ENCODE measurements at regions not wholly inside any gene's neighbourhood (a gene's known extent, or its start where the extent isn't known, plus 50 kb on each side); places are given as distances from the start of the nearest gene placed in this dataset.

DNA sequence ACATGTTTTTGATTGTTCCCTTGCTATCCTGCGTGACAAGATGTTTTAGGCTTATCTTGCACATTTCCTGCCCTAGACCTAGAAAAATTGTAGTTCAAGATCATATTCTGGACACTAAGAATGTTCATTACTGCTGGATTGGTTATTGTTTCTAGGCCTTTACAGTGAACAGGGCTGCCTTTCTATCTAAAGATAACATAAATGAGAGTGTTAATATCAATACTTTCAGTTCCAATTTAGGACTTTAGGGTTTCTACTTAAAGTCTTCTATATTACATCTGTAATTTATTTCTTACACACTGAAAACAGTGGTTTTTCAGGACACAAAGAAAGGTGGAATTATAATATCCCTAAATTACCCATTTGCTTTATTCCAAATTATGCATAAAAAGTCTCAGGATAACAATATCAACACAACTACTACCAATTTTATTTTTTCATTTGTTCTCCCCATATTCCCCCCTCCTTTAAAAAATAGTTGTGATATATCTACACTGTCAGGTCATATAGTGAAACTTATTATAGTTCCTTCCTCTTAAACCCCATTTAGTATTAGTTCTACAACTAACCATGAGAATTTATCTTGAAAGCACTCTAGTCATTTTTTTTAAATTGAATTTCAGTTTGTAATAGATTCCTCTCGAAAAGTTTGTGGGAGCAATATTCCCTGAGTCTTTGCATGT lies 293.9 kb upstream of the RIOK2 start:
- no peaks in the 10 kb centered on the region for H3K4me1 ChIP-seq (ENCODE audit: insufficient read depth, low read length)
- Mint-ChIP-seq H3K9me3 (ENCODE audit: unreplicated experiment) (no peaks in the 10 kb centered on the region), H3K27me3 (ENCODE audit: low read depth, unreplicated experiment) (no peaks in the 10 kb centered on the region), H3K4me3 (ENCODE audit: unreplicated experiment) (no peak overlapping the region), H3K4me1 (ENCODE audit: low read depth, unreplicated experiment) (no peaks in the 10 kb centered on the region), H3K36me3 (ENCODE audit: low read depth, unreplicated experiment) (no peaks in the 10 kb centered on the region), H3K27ac (ENCODE audit: unreplicated experiment) (no peak overlapping the region)
- DNase-seq (ENCODE audit: low read depth) (no peak), FAIRE-seq (no peak)
- H2AFZ ChIP-seq (ENCODE audit: low read depth, low read length), result no peak overlapping the region
- H3K9me3 ChIP-seq (ENCODE audit: insufficient read depth, low read depth, low read length), result no peaks in the 10 kb centered on the region
- H3K36me3 ChIP-seq (ENCODE audit: insufficient read depth, low read length), result no peaks in the 10 kb centered on the region
- no peak for TF ChIP-seq EZH2 (IDR thresholded peaks at IDR 0.05; ENCODE audit: insufficient read depth, low read length)
- TF ChIP-seq, protein P1, sequence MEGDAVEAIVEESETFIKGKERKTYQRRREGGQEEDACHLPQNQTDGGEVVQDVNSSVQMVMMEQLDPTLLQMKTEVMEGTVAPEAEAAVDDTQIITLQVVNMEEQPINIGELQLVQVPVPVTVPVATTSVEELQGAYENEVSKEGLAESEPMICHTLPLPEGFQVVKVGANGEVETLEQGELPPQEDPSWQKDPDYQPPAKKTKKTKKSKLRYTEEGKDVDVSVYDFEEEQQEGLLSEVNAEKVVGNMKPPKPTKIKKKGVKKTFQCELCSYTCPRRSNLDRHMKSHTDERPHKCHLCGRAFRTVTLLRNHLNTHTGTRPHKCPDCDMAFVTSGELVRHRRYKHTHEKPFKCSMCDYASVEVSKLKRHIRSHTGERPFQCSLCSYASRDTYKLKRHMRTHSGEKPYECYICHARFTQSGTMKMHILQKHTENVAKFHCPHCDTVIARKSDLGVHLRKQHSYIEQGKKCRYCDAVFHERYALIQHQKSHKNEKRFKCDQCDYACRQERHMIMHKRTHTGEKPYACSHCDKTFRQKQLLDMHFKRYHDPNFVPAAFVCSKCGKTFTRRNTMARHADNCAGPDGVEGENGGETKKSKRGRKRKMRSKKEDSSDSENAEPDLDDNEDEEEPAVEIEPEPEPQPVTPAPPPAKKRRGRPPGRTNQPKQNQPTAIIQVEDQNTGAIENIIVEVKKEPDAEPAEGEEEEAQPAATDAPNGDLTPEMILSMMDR (IDR thresholded peaks at IDR 0.05; ENCODE audit: insufficient read depth, low read depth, low read length), result no peak
- no peaks in the 10 kb centered on the region for H3K27me3 ChIP-seq (ENCODE audit: insufficient read depth, low read length)
- no peak overlapping the region for H3K27ac ChIP-seq (ENCODE audit: low read depth, low read length)
- H3K79me2 ChIP-seq (ENCODE audit: insufficient read depth, low read length), result no peaks in the 10 kb centered on the region
- no peak overlapping the region for H3K9ac ChIP-seq (ENCODE audit: low read length)
- no peaks in the 10 kb centered on the region for H4K20me1 ChIP-seq (ENCODE audit: insufficient read depth, low read length)
- H3K4me3 ChIP-seq (ENCODE audit: insufficient read depth, low read depth, low read length), result no peak overlapping the region
- no peak overlapping the region for H3K4me2 ChIP-seq (ENCODE audit: low read length)

DNA sequence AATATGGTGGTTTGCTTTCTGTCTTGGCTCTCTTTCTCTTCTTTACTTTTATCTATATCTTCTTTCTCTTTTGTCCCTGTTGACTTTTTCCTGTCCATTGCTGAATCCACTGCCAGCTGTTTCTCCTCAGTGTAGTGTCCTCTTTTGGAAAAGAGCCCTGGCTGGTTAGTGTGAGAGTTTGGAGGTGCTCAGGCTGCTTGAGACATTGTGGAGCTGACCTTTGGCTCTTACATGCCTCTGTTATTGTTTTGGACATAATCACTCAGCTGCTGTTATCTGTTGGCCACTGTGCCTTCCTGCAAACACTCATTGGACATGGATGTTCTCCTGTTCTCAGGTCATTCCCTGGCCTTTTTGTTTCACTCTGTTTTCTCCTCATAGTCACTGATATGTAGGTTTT lies 295.4 kb upstream of the RIOK2 start:
- H3K9ac ChIP-seq (ENCODE audit: low read length), result no peak overlapping the region
- no peaks in the 10 kb centered on the region for H3K36me3 Mint-ChIP-seq (ENCODE audit: low read depth, unreplicated experiment)
- no peaks in the 10 kb centered on the region for H3K4me1 Mint-ChIP-seq (ENCODE audit: low read depth, unreplicated experiment)
- no peaks in the 10 kb centered on the region for H3K9me3 ChIP-seq (ENCODE audit: insufficient read depth, low read depth, low read length)
- no peaks in the 10 kb centered on the region for H3K36me3 ChIP-seq (ENCODE audit: insufficient read depth, low read length)
- H3K4me2 ChIP-seq (ENCODE audit: low read length), result no peak overlapping the region
- H3K9me3 Mint-ChIP-seq (ENCODE audit: unreplicated experiment), result no peaks in the 10 kb centered on the region
- H3K4me3 ChIP-seq (ENCODE audit: insufficient read depth, low read depth, low read length), result no peak overlapping the region
- no peak for TF ChIP-seq EZH2 (IDR thresholded peaks at IDR 0.05; ENCODE audit: insufficient read depth, low read length)
- TF ChIP-seq, protein P1 (IDR thresholded peaks at IDR 0.05; ENCODE audit: insufficient read depth, low read depth, low read length), result no peak
- H2AFZ ChIP-seq (ENCODE audit: low read depth, low read length), result no peak overlapping the region
- no peak for DNase-seq (ENCODE audit: low read depth)
- H3K27me3 Mint-ChIP-seq (ENCODE audit: low read depth, unreplicated experiment), result no peaks in the 10 kb centered on the region
- H3K27ac ChIP-seq (ENCODE audit: low read depth, low read length), result no peak overlapping the region
- no peaks in the 10 kb centered on the region for H3K27me3 ChIP-seq (ENCODE audit: insufficient read depth, low read length)
- no peaks in the 10 kb centered on the region for H3K4me1 ChIP-seq (ENCODE audit: insufficient read depth, low read length)
- no peak overlapping the region for H3K4me3 Mint-ChIP-seq (ENCODE audit: unreplicated experiment)
- no peaks in the 10 kb centered on the region for H4K20me1 ChIP-seq (ENCODE audit: insufficient read depth, low read length)
- no peak for FAIRE-seq
- no peak overlapping the region for H3K27ac Mint-ChIP-seq (ENCODE audit: unreplicated experiment)
- no peaks in the 10 kb centered on the region for H3K79me2 ChIP-seq (ENCODE audit: insufficient read depth, low read length)

DNA sequence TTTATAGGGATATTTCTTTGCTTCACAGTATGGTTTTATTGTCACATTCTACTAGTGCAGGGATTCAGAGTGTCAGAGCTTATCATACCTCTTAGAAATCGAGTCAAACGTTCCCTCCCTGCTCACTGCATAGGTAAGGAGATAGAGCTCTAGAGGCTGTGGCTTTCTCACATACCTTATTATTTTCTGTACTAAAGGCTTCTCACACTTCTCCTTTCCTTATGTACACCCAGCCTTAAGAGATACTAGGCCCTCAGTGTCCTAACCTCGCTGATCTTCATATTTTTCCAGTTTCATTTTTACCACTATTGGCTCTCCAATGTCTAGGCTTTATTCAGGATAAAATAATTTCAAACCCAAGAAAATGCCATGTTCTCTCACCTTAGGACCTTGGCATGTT lies 297.3 kb upstream of the RIOK2 start:
- Mint-ChIP-seq H3K27me3 (ENCODE audit: low read depth, unreplicated experiment) (no peaks in the 10 kb centered on the region), H3K36me3 (ENCODE audit: low read depth, unreplicated experiment) (no peaks in the 10 kb centered on the region), H3K9me3 (ENCODE audit: unreplicated experiment) (peaks cover 4% of the 10 kb centered on the region), H3K4me3 (ENCODE audit: unreplicated experiment) (no peak overlapping the region), H3K27ac (ENCODE audit: unreplicated experiment) (no peak overlapping the region), H3K4me1 (ENCODE audit: low read depth, unreplicated experiment) (no peaks in the 10 kb centered on the region)
- no peak overlapping the region for H2AFZ ChIP-seq (ENCODE audit: low read depth, low read length)
- no peak overlapping the region for H3K9ac ChIP-seq (ENCODE audit: low read length)
- H3K9me3 ChIP-seq (ENCODE audit: insufficient read depth, low read depth, low read length), result no peaks in the 10 kb centered on the region
- no peak overlapping the region for H3K4me2 ChIP-seq (ENCODE audit: low read length)
- FAIRE-seq (no peak), DNase-seq (ENCODE audit: low read depth) (no peak)
- TF ChIP-seq, protein P1 (IDR thresholded peaks at IDR 0.05; ENCODE audit: insufficient read depth, low read depth, low read length), result no peak
- no peak for TF ChIP-seq EZH2 (IDR thresholded peaks at IDR 0.05; ENCODE audit: insufficient read depth, low read length)
- no peaks in the 10 kb centered on the region for H3K27me3 ChIP-seq (ENCODE audit: insufficient read depth, low read length)
- no peak overlapping the region for H3K4me3 ChIP-seq (ENCODE audit: insufficient read depth, low read depth, low read length)
- no peaks in the 10 kb centered on the region for H3K36me3 ChIP-seq (ENCODE audit: insufficient read depth, low read length)
- no peaks in the 10 kb centered on the region for H4K20me1 ChIP-seq (ENCODE audit: insufficient read depth, low read length)
- H3K27ac ChIP-seq (ENCODE audit: low read depth, low read length), result no peak overlapping the region
- no peaks in the 10 kb centered on the region for H3K79me2 ChIP-seq (ENCODE audit: insufficient read depth, low read length)
- H3K4me1 ChIP-seq (ENCODE audit: insufficient read depth, low read length), result no peaks in the 10 kb centered on the region
